ENCODE measurements at regions not wholly inside any gene's neighbourhood (a gene's known extent, or its start where the extent isn't known, plus 50 kb on each side); places are given as distances from the start of the nearest gene placed in this dataset.
"Not testable (repeated sequence)": the region's sequence is repeated elsewhere in the genome, so short reads cannot be mapped to it uniquely, and the experiment has no call there.

DNA sequence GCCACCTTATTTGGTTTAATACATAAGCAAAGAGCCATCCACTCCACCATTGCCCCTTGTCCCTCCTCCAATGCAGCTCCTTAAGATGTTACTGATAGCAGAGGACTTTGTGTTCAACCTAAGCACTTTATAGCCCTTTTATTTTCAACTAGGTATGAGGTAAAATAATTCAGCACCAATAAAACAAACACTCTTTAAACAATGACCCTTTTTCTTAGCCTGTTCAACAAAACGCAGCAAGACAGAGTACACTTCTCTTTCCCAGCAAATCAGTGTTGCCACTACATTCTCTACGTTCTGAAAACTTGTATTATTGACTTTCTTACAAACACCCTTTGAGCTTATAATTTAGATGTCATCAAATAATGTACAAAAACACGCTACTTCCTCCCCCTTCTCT, 104.0 kb upstream of the IGLL5 start:
- no peak for DNase-seq (ENCODE audit: low spot score)

DNA sequence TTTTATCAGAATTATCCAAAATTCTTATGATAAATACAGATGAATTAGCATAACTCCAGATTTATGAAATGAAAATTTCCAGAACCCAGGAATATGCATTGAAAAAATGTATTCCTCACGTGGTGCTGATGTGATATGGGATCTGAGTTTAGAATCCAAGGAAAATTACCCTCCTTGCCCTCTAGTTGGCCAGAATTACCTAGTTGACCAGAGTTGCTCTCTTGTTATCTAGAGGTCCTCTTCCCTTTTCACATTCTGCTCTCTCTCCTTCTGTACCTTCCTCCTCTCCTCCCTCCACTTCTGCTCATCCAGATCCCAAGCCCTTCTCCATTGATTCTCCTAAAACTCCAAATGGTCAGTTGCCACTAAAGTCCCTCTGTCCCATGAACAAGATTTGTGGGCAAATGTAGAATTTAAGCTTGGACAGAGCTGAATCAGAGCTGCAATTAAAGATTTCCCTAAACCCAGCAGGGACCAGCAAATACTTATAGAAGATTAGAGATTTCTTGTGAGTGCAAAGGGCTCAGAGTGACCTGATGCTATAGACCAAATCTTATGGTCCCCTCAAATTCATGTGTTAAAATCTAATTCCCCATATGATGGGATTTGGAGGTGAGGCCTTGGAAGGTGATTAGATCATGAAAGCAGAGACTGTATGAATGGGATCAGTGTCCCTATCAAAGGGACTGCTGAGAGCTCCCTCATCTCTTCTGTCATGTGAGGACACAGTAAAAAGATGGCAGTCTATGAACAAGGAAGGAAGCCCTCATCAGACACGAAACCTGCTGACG, 103.2 kb upstream of the IGLL5 start:
- no peak for DNase-seq (ENCODE audit: low spot score)

DNA sequence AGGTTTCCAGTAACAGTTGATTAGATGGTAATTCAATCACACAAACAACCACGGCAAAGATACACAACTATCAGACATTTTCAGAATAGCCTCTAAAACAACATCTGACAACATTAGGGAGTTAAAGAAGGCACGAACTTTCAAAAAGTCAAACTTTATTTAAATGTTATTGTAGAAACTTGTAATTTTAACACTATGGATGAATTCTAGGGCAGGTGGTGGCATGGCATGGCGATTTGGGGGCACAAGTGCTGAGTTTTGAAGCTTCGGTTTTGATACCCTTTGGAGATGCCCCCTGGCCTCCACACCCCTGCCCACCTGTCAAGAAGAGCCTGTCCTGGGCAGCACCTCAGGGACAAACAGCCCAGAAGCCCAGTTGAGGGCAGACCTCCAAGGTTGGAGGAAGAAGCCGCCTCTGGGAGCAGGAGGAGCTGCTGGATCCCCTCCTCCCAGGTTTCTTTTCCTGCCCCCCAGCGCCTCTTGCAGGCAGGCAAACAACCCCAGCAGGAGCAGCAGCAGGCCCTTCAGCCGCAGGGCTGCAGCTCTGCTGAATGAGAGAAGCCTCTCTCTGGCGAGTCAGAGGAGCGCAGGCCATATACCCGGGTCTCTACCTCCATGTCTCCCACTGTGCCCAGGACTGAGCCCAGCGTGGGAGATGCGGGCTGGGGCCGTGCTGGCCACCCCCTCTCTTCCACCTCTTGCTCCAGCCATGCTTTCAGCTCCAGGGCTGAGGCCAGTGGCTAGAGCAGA, 102.1 kb upstream of the IGLL5 start:
- no peak for DNase-seq (ENCODE audit: low spot score)

DNA sequence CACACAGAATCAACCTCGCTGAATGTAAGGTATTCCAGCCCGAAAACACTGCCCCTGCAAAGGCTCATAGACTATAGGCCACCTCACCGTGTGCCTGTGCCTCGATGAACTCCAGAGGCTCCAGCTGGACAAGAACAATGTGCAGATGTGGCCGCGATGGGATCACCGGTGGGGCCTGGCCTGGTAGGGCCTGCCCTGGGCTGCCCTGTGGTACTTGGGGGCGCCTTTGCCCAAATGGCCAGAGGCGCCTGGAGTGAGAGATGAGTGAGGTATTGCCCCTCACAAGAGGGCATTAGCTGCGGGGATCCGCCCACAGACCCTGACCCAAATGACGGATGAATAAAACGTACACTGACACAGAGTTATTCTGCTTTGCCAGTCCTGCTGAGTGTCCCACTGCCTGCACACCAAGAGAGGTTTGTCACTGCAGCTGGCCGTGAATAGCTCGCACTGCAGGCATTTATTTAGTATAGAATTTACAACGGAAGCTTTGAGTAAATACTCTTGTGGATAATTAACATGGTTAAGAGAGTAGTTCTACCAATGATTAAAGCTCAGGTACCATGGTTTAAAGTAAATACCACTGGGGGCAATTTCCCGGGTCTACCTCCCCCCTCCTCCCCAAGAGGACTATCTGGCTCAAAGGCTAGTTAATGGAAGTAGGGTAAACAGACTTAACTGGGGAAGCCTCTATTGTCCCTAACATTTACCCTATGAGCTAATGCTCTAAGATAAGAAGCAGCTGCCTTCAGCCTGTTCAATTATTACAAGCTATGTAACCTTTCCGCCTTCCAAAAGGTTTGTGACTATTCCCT, 101.1 kb upstream of the IGLL5 start:
- DNase-seq (ENCODE audit: low spot score) = no peak

DNA sequence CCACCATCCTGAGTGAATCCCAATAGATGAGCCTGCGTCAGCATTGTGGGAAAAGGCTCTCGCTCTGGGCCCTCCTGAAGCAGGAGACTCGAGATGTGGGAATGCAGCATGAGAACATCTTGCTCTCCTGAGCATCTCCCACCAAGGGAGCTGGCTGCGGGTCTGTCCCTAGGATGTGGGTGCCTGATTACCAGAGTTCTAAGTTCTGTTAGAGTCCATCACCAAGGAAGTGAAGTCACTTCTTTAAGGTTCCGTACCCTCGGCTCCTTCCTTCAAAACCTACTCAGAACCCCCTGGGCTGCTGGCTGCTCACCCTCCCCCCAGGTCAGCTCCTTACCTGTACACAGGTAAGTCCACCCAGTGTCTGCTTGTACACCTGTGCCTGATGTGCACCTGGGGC, 100.5 kb upstream of the IGLL5 start:
- no peak for DNase-seq (ENCODE audit: low spot score)

DNA sequence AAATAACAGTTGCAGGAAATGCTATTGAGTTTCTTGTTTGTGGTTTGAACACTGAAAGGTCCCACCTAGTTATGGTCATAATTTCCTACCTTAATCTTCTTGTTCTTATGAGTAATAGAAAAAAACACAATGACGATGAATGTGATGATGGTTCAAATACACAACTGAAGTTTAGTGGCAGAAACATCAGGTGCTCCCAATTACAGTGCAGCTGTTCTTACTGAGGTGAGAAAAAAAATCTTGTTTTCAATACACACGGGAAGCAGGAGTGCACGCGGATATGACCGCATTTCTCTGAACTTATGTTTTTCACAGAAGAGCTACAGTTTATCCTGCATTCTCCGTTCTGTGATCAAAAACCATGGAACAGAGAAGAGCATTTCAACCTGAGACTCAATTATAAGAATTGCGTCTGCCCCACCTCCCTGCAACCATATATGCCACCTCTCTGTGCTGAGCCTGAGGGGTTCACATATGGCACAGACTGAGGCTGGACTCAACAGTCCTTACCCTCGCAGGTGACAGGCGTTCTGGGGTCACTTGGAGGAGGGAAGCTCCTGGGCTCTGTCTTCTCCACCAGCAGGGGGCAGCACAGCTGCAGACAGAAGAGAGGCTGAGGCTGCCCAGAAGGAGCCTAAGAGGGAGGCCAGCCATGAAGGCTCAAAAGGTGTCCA, 99.7 kb upstream of the IGLL5 start:
- peak; percentile 56 for DNase-seq (ENCODE audit: low spot score)

DNA sequence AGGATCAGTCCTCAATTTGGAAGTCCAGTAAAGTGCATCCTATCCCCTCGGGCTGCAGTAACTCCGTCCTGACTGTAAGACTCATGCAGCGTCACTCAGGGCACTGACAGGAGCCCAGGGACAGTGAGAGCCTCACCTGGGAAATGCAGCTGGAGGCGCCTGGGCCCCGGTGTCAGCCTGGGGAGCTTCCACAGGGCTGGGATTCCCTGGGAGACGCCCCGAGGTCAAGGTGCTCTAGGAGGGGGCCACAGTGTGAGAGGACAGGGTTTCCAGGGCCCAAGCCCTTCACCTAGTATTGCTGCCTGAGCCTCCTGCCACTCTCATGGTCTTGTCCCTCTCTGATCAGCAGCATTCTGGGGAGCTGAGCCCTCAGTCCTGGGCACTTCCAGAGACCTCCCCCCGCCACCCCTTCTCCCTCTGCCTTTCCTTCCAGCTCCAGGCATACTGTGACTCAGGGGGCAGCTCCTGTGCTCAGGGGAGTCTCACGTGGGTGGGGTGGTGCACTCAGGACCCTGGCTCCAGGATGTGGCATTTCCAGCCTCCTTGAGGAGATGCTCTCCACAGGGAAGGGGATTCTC, 99.1 kb upstream of the IGLL5 start:
- DNase-seq (ENCODE audit: low spot score) = no peak

DNA sequence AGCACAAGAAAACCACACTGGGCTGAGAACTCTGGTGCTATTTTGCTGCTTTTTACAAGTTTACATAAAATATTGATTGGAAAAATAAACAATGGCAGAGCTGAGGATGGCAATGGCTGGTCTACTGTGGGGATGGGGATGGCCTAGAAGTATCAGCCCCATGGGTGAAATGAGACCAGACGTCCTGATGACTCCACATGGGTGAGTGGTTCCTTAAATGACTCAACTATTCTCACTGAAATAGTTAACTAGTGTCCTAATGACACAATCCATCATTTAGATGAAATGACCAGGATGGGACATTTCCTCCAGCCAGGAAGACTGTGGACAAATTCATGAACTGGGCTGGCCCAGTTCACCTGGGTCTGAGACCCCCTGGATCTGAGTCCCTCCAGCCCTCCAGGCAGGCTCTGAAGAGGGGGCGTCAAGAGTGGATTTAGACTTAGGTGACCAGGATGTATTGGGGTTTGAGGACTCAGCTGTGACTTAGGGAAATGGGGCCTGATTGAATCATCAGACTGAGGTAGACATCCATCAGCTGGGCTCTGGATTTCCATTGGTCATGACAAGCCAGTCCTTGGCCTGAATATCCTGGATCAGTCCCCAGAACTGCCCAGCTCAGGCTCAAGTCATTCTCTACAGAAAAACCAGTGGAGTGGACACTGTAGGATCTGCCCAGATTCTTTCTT, 98.2 kb upstream of the IGLL5 start:
- DNase-seq (ENCODE audit: low spot score) = no peak

DNA sequence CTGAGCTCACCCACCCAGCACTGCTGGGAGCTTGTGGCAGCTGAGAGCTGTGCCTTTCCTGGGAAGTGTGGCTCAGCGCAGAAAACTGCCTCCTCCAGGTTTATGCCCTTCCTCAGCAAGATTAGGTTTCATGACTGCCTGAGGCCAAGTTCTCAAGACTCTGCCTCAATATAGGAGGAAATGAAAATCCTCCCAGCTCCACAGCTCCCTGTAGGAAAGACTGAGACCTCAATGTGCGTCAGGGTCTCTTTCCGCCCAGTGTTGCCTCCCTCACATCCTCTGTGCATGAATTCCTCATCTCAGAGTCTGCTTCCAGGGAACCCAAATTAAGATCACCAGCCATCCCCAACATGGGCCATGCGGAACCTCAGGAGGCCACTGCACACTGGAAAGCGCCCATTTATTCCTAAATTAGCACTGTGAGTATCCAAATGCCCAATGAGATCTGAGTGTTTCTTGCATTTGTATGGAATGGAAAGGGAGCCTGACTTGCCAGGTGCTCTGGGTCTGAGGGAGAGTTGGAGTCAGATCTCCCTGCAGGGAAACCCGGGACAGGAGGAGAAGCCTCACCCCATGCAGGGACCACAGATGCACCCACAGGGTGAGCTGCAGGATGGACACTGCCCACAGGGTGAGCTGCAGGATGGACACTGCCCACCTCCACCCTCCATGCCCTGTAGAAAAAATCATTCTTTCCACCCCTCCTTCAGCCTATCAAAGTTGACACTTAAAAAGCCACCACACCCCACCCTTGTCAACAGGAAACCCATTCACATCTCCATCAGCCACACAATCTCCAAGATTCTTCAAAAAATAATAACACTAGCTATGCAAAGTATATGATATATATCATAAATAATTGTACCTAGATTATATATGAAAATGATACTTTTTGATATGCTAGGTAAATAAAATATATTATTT, 97.4 kb upstream of the IGLL5 start:
- no peak for DNase-seq (ENCODE audit: low spot score)

DNA sequence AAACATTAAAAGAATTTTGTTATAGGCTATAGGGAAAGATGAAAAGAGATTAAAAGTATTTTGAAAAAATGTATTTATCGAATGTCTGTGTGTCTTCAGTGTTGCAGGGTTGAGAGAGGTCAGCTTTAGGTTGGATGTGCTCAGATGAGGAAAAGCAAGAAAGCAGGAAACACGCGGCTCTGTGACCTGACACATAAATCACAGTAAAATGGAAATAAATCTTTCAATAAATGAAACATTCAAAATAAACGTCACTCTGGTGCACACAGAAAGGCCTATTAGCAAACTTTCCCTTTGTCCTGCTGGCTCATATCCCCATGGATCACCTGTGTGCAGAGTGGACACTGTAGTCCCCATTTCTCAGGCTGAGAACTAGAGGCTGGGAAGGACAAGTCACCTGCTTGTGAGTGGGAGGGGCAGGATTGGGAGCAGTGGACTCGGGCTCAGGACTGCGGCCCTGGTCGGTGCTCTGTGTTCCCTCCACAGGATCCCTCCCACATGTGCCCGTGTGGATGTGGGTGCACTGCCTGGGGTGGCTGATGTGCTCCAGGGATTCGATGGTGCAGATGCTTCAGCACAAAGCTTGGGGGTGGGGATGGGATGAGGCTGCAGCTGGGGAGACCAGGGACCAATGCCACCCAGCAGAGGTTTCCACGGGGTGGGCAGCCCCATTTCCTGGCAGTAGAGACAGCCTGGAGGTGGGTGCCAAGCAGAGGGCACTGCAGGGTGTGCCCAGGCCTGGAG, 96.0 kb upstream of the IGLL5 start:
- DNase-seq (ENCODE audit: low spot score) = no peak

DNA sequence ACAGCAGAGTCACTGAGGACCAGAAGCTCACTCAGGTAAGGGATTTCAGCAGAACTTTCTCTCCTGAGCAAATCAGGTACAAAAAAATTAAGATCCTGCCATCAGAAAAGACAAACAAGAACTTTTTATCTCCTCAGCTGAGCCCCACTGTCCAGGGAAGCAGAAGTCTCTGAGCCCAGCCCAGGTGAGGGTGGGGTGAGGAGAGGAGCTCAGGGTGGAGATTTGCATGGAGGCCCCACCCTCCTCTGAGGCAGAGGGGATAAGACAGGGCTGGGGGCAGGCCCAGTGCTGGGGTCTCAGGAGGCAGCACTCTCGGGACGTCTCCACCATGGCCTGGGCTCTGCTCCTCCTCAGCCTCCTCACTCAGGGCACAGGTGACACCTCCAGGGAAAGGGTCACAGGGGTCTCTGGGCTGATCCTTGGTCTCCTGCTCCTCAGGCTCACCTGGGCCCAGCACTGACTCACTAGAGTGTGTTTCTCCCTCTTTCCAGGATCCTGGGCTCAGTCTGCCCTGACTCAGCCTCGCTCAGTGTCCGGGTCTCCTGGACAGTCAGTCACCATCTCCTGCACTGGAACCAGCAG, 95.3 kb upstream of the IGLL5 start:
- not testable (repeated sequence) for DNase-seq (ENCODE audit: low spot score)

DNA sequence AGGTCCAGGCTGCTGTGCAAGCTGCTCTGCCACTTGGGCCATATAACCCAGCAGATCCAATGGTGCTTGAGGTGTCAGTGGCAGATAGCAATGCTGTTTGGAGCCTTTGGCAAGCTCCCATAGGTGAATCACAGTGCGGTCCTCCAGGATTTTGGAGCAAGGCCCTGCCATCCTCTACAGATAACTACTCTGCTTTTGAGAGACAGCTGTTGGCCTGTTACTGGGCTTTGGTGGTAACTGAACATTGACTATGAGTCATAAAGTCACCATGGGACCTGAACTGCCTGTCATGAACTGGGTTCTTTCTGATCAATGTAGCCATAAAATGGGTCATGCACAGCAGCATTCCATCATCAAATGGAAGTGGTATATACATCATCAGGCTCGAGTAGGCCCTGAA, 92.0 kb upstream of the IGLL5 start:
- DNase-seq (ENCODE audit: low spot score) = not testable (repeated sequence)

DNA sequence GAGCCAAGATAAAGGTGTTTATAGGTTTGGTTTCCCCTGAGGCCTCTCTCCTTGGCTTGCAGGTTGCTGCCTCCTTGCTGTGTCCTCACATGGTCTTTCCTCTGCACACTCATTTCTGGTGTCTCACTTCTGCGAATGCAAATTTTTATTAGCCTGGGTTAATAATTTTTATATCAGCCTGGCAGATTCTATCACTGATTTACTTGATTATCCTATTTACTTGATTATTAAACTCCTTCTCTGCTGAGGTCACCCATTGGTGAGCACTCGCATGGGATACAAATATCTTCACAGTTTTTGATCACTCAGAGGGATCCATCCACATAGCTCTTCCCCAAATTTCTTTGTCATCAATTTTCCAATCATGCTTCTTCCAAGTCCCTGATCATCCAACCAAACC, 90.9 kb upstream of the IGLL5 start:
- no peak for DNase-seq (ENCODE audit: low spot score)

DNA sequence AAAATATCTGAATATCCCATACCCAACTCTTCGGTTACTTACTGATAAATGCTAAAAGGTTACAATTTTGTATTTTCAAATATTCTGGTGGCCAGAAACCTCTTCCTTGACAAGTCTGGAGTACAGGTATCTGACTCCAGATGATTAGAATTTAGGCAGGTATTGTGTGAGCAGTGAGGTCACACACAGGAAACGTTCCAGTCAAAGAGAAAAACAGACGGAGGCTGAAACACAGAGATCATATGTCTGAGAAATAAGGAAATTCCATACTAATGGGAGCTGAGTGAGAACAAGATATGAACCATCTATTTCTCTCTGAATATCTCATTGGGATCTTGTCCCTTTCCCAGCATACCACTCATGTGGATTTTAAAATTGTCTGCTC, 89.4 kb upstream of the IGLL5 start:
- DNase-seq (ENCODE audit: low spot score) = no peak

DNA sequence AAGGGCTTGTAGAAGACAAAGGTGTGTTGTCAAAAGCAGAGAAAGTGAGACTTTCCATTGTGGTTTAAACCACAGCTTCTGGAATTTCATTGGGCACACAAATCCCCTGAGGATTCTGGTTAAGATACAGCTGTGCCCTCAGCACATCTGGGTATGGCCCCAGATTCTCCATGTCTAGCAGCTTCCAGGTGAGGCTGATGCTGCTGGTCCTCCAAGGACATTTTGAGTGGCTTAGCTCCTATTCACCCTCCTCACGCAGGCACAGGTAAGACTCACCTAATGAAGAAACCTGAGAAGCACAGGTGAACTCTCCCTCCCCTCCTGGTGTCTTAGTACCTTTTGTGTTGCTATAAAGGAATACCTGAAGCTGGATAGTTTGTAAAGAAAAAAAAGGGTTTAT, 88.9 kb upstream of the IGLL5 start:
- no peak for DNase-seq (ENCODE audit: low spot score)

DNA sequence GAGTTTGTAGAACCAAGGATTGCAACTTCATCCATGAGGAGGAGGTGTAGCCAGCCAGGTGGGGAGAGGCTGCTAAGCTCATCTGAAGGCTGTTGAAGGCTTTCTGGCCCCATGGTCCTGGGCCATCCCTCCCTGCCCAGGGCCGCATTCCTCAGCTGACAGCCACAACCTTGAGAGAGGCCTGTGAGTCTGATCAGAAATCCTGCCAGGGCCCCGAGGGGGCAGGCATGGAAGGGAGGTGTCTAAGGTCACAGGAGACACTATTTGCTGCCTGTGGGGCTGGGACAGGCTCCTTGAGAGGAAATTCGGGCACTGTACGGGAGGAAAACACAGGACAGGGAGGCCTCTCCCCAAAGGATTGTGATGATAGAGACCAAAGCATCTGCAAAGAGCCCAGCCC, 88.1 kb upstream of the IGLL5 start:
- DNase-seq (ENCODE audit: low spot score) = no peak

DNA sequence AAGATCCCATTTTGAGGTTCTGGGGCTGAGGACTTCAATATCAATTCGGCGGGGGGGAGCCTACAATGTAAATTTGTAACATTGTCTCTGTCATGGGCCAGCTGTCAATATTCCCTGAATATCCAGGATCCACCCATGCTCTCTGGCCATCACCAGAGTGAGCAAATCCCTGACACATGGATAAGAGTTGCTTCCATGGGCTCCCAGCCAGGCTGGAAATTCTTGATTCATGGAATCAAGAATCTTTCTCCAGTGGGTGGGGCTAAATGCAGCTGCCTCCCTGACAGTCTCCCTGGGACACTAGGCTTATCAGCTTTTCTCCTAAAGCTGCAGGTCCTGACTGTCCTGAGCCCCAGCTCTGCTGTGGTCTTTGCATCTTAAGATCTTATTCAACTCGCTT, 86.9 kb upstream of the IGLL5 start:
- DNase-seq (ENCODE audit: low spot score) = no peak

DNA sequence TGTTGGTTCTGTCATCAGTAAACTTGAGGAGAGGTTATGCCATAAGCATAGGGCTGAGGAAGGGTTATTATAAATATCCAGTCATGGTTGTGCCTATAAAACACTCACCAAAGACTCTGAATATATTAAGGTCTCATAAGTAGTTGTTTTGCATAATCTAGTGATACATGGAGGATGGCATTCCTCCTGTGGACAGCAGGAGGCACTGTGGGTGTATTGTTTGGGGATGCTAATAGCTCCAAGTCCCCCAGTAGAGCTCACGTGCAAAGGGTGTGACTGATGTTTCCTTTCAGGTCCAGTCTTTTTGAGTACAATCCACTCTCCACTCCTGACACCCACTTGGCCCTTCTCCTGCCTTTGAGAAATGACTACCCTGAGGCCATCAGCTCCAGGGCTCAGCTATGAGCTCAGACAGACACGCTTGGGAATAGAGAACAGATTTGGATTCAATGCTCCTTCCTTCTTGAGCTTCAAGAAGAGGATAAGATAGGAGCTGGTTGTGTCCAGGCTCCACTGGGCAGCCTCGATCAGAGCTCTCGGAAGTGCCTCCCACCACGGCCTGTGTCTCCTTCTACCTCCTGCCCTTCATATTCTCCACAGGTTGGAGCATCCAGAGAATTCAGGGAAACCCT, 85.2 kb upstream of the IGLL5 start:
- peak; percentile 6 for DNase-seq (ENCODE audit: low spot score)
